Testis (tissue), 2 donors: ENCODE measurements at regions not wholly inside any gene's neighbourhood (a gene's known extent, or its start where the extent isn't known, plus 50 kb on each side); places are given as distances from the start of the nearest gene placed in this dataset.
"Not testable (repeated sequence)": the region's sequence is repeated elsewhere in the genome, so short reads cannot be mapped to it uniquely, and the experiment has no call there.

Source experiments
- DNase-seq: peaks from one replicate; pipeline ENCODE4 v3.0.0-alpha.2; 2019
- H3K27ac ChIP-seq, 2 donors: fragments of 200-600 bp; sonication (generic); one replicate each; pipeline ENCODE4 v1.5.1; 2019
- H3K27me3 ChIP-seq: fragments of 200-600 bp; sonication (generic); one replicate; pipeline ENCODE4 v1.5.1; 2019
- H3K36me3 ChIP-seq: fragments of 200-600 bp; sonication (generic); one replicate; pipeline ENCODE4 v1.5.1; 2017; ENCODE audit warnings: low read depth; ENCODE audit errors: missing control alignments
- H3K4me1 ChIP-seq: fragments of 200-600 bp; sonication (generic); one replicate; pipeline ENCODE4 v1.5.1; 2019
- H3K4me3 ChIP-seq, 2 donors: fragments of 200-600 bp; sonication (generic); one replicate each; pipeline ENCODE4 v1.5.1; 2017 to 2019
- H3K9me3 ChIP-seq: fragments of 200-600 bp; sonication (generic); one replicate; pipeline ENCODE4 v1.5.1; 2017
- CTCF ChIP-seq, 3 experiments: fragments of 450-650 bp in 2 of 3; fragments of 200-600 bp in 1 of 3; sonication (generic) in 1 of 3; IDR thresholded peaks; one replicate each; pipeline ENCODE4 v1.5.1; 2016 to 2019; ENCODE audit warnings: antibody characterized with exemption in 3 of 3, mild to moderate bottlenecking in 2 of 3, moderate library complexity in 1 of 3
- POLR2A ChIP-seq: fragments of 450-650 bp; IDR thresholded peaks from one replicate; pipeline ENCODE4 v1.6.1; 2017; ENCODE audit warnings: antibody characterized with exemption, mild to moderate bottlenecking, moderate library complexity
- WGBS, 2 donors: methylation state at CpG; one replicate each; pipeline ENCODE4 v1.1.5; 2018; 5-methylcytosine and 5-hydroxymethylcytosine counted together
- intact Hi-C: fragments of 100-400 bp; cut with DNase I; formaldehyde crosslinking; loops from one replicate; pipeline ENCODE4 v1.15.1; 2023; ENCODE audit warnings: low total_unique reads

- no peaks in the 10 kb centered on the region for H3K9me3 ChIP-seq
- H3K27me3 ChIP-seq, result no peaks in the 10 kb centered on the region
- 21 to 42% methylated on average over 30 to 67 of the region's 78 CpGs for WGBS, 2 donors
- peak; percentile 87 for DNase-seq
- peak overlapping the region; percentile 41 to 80 for H3K27ac ChIP-seq
- H3K36me3 ChIP-seq, result no peaks in the 10 kb centered on the region
- no peak for TF ChIP-seq POLR2A
- peak; percentile 28 to 43 (median 40) for TF ChIP-seq CTCF (IDR thresholded peaks at IDR 0.05)
- intact Hi-C loops, result no loop called here
- H3K4me3 ChIP-seq, result peak overlapping the region; percentile 67 to 76
- no peaks in the 10 kb centered on the region for H3K4me1 ChIP-seq
These were observed 70.8 kb upstream of the LPCAT1 start for GRCh38 chr5:1594357-1595106.

GRCh38 chr5:1593903-1594356 is 70.2 kb upstream of the LPCAT1 start:
- H3K4me1 ChIP-seq, result no peaks in the 10 kb centered on the region
- intact Hi-C loops, result no loop called here
- no peaks in the 10 kb centered on the region for H3K36me3 ChIP-seq
- DNase-seq, result no peak
- WGBS, 2 donors, result 22 to 25% methylated on average over 7 to 19 of the region's 32 CpGs
- TF ChIP-seq POLR2A, result no peak
- no peak for TF ChIP-seq CTCF (IDR thresholded peaks at IDR 0.05)
- H3K4me3 ChIP-seq, result peak overlapping the region; percentile 67 to 76
- peak overlapping the region; percentile 41 to 80 for H3K27ac ChIP-seq
- H3K27me3 ChIP-seq, result no peaks in the 10 kb centered on the region
- H3K9me3 ChIP-seq, result no peaks in the 10 kb centered on the region

GRCh38 chr5:1588071-1588694 is 64.4 kb upstream of the LPCAT1 start:
- H3K27ac ChIP-seq, H3K4me3 ChIP-seq, H3K27me3 ChIP-seq, DNase-seq, H3K36me3 ChIP-seq, intact Hi-C loops, H3K9me3 ChIP-seq, H3K4me1 ChIP-seq: not testable (repeated sequence)
- WGBS, 2 donors, result 82 to 96% methylated on average over 8 to 17 of the region's 17 CpGs

GRCh38 chr5:1583081-1583875 is 59.5 kb upstream of the LPCAT1 start:
- H3K4me1 ChIP-seq, H3K27me3 ChIP-seq, H3K4me3 ChIP-seq, H3K27ac ChIP-seq, H3K9me3 ChIP-seq, intact Hi-C loops, DNase-seq, H3K36me3 ChIP-seq: not testable (repeated sequence)
- WGBS, 2 donors, result 90 to 94% methylated on average over 15 of the region's 15 CpGs

GRCh38 chr5:1579389-1579788 is 55.6 kb upstream of the LPCAT1 start:
- H3K4me3 ChIP-seq, H3K9me3 ChIP-seq, H3K27me3 ChIP-seq, H3K36me3 ChIP-seq, H3K4me1 ChIP-seq, intact Hi-C loops, DNase-seq, H3K27ac ChIP-seq: not testable (repeated sequence)
- 93 to 99% methylated on average over 5 of the region's 5 CpGs for WGBS, 2 donors

GRCh38 chr5:1576851-1577250 is 53.1 kb upstream of the LPCAT1 start:
- DNase-seq, H3K4me1 ChIP-seq, H3K36me3 ChIP-seq, H3K27ac ChIP-seq, intact Hi-C loops, H3K27me3 ChIP-seq, H3K4me3 ChIP-seq, H3K9me3 ChIP-seq: not testable (repeated sequence)
- 70 to 89% methylated on average over 6 to 7 of the region's 7 CpGs for whole genome bisulfite sequencing, 2 donors

- intact Hi-C loops, H3K27ac ChIP-seq, H3K27me3 ChIP-seq, H3K4me1 ChIP-seq, H3K9me3 ChIP-seq, DNase-seq, H3K36me3 ChIP-seq, H3K4me3 ChIP-seq: not testable (repeated sequence)
- 91 to 94% methylated on average over 18 to 22 of the region's 25 CpGs for WGBS, 2 donors
These were observed 52.4 kb upstream of the LPCAT1 start for GRCh38 chr5:1575991-1576714.

GRCh38 chr5:1575491-1575890 is 51.7 kb upstream of the LPCAT1 start:
- H3K36me3 ChIP-seq, H3K9me3 ChIP-seq, DNase-seq, H3K27me3 ChIP-seq, intact Hi-C loops, H3K4me3 ChIP-seq, H3K4me1 ChIP-seq, H3K27ac ChIP-seq: not testable (repeated sequence)
- 82 to 83% methylated on average over 5 of the region's 5 CpGs for WGBS, 2 donors

- intact Hi-C loops, H3K4me1 ChIP-seq, H3K9me3 ChIP-seq, H3K27ac ChIP-seq, H3K27me3 ChIP-seq, H3K36me3 ChIP-seq, DNase-seq, H3K4me3 ChIP-seq: not testable (repeated sequence)
- WGBS, 2 donors, result 85% methylated on average over 9 of the region's 9 CpGs; no CpG with 5 or more reads in 1 of the 2 donors
These were observed 50.2 kb upstream of the LPCAT1 start for GRCh38 chr5:1574023-1574318.
